EH (cell line): ENCODE measurements at regions not wholly inside any gene's neighbourhood (a gene's known extent, or its start where the extent isn't known, plus 50 kb on each side); places are given as distances from the start of the nearest gene placed in this dataset.
"Not testable (repeated sequence)": the region's sequence is repeated elsewhere in the genome, so short reads cannot be mapped to it uniquely, and the experiment has no call there.

Experiments used
- DNase-seq: peaks from one replicate; pipeline ENCODE4 v3.0.0-alpha.2; 2015; ENCODE audit warnings: low read depth

GRCh38 chr4:37555322-37555721, 130.9 kb downstream of the RELL1 start:
- DNase-seq, result peak; percentile 18

GRCh38 chr4:37549866-37550265, 136.3 kb downstream of the RELL1 start:
- not testable (repeated sequence) for DNase-seq

- DNase-seq, result peak; percentile 48
These were observed 137.1 kb downstream of the RELL1 start for GRCh38 chr4:37549041-37549440.

GRCh38 chr4:37546586-37546985, 139.6 kb downstream of the RELL1 start:
- DNase-seq, result no peak

- no peak for DNase-seq
These were observed 143.5 kb downstream of the RELL1 start for GRCh38 chr4:37542706-37543105.

GRCh38 chr4:37541956-37542355, 144.2 kb downstream of the RELL1 start:
- DNase-seq, result no peak

- DNase-seq, result no peak
These were observed 145.7 kb downstream of the RELL1 start for GRCh38 chr4:37540486-37540885.

GRCh38 chr4:37538931-37539330, 147.2 kb downstream of the RELL1 start:
- DNase-seq, result no peak

GRCh38 chr4:37537484-37537883, 148.7 kb downstream of the RELL1 start:
- no peak for DNase-seq

- peak; percentile 2 for DNase-seq
These were observed 150.3 kb downstream of the RELL1 start for GRCh38 chr4:37535872-37536271.

- DNase-seq, result no peak
These were observed 152.7 kb downstream of the RELL1 start for GRCh38 chr4:37533286-37534033.

- DNase-seq, result peak; percentile 11
These were observed 155.0 kb downstream of the RELL1 start for GRCh38 chr4:37531151-37531550.

GRCh38 chr4:37530451-37530850, 155.7 kb downstream of the RELL1 start:
- DNase-seq, result no peak

GRCh38 chr4:37528166-37528885, 157.8 kb downstream of the RELL1 start:
- DNase-seq, result no peak

GRCh38 chr4:37524267-37524666, 161.9 kb downstream of the RELL1 start:
- DNase-seq, result no peak

- peak; percentile 7 for DNase-seq
These were observed 163.2 kb downstream of the RELL1 start for GRCh38 chr4:37522996-37523395.

- no peak for DNase-seq
These were observed 168.8 kb downstream of the RELL1 start for GRCh38 chr4:37517326-37517725.

GRCh38 chr4:37516057-37516775, 170.0 kb downstream of the RELL1 start:
- DNase-seq, result peak; percentile 21

- DNase-seq, result no peak
These were observed 175.6 kb downstream of the RELL1 start for GRCh38 chr4:37510626-37511025.

- DNase-seq, result no peak
These were observed 182.9 kb downstream of the RELL1 start for GRCh38 chr4:37503261-37503660.

GRCh38 chr4:37502070-37502469, 184.1 kb downstream of the RELL1 start:
- no peak for DNase-seq
